ENCODE measurements at regions not wholly inside any gene's neighbourhood (a gene's known extent, or its start where the extent isn't known, plus 50 kb on each side); places are given as distances from the start of the nearest gene placed in this dataset.

GRCh38 chr4:138773321-138773720, 242.3 kb upstream of the NOCT start:
- TF ChIP-seq, protein P1, sequence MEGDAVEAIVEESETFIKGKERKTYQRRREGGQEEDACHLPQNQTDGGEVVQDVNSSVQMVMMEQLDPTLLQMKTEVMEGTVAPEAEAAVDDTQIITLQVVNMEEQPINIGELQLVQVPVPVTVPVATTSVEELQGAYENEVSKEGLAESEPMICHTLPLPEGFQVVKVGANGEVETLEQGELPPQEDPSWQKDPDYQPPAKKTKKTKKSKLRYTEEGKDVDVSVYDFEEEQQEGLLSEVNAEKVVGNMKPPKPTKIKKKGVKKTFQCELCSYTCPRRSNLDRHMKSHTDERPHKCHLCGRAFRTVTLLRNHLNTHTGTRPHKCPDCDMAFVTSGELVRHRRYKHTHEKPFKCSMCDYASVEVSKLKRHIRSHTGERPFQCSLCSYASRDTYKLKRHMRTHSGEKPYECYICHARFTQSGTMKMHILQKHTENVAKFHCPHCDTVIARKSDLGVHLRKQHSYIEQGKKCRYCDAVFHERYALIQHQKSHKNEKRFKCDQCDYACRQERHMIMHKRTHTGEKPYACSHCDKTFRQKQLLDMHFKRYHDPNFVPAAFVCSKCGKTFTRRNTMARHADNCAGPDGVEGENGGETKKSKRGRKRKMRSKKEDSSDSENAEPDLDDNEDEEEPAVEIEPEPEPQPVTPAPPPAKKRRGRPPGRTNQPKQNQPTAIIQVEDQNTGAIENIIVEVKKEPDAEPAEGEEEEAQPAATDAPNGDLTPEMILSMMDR (IDR thresholded peaks at IDR 0.05), result no peak

- TF ChIP-seq, protein P1 (IDR thresholded peaks at IDR 0.05), result no peak
These were observed 243.2 kb upstream of the NOCT start for GRCh38 chr4:138772366-138772765.

DNA sequence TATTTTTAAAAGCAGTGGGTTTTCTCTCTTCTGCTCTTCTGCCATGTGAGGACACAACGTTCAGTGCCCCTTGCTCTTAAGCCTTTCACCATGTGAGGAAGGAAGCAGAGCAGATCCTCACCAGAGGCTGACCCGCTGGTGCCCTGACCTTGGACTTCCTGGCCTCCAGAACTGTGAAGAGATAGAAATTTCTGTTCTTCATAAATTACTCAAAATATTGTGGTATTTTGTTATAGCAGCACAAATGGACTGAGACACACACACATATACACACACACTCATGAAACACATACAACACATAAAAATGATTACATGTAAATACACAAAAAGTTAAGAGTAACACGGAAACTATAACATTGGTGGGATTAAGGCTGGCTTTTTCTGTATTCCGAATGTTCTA, 244.8 kb upstream of the NOCT start:
- TF ChIP-seq, protein P1 (IDR thresholded peaks at IDR 0.05), result no peak

DNA sequence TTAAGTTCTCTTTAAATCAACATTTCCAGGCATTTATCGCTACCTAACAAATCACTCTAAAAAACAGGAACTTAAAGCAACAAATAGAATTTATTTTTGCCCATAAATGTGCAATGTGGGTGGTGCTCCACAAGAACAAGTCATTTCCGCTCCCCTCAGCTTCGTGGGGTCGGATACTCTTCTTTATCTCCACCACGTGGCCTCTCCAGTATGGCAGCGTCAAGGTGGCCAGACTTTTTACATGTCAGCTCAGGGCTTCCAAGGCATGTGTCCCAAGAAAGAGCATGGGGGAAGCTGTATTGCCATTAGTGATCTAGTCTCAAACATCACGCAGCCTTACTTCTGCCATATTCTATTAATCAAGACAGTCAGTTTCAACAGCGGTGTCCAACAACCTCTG, 249.2 kb upstream of the NOCT start:
- TF ChIP-seq, protein P1 (IDR thresholded peaks at IDR 0.05), result no peak

DNA sequence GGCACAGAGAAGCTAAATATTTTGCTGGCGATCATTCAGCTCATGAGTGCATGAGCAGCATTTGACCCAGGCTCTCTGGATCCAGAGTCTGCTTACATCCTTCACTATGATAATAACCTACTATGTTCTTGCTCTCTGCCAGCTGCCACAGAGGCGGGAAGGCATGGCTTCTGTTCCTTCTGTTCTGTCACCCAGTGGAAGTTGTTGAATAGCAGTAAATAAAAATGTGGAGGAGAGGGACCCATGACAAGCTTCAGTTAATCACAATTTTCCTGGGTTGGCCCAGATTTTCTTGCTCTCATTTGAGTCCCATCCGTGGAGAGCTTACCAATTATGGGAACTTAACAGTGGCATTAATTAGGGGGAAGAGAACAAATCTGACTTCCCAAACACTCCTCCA, 250.1 kb upstream of the NOCT start:
- TF ChIP-seq, protein P1 (IDR thresholded peaks at IDR 0.05), result no peak

- TF ChIP-seq, protein P1 (IDR thresholded peaks at IDR 0.05), result no peak
These were observed 253.9 kb upstream of the NOCT start for GRCh38 chr4:138761638-138762220.

- TF ChIP-seq, protein P1 (IDR thresholded peaks at IDR 0.05), result no peak
These were observed 256.1 kb upstream of the NOCT start for GRCh38 chr4:138759554-138759902.

Measured in LNCAP (cell line).